Astrocyte of the cerebellum (primary cell): ENCODE measurements at regions not wholly inside any gene's neighbourhood (a gene's known extent, or its start where the extent isn't known, plus 50 kb on each side); places are given as distances from the start of the nearest gene placed in this dataset.

Experiments
- DNase-seq: peaks from one replicate; pipeline ENCODE4 v3.0.0-alpha.2; 2011; ENCODE audit warnings: low read depth
- H3K4me3 ChIP-seq: 2 replicates; pipeline ENCODE4 v1.5.1; 2011; ENCODE audit warnings: mild to moderate bottlenecking, low read depth, low read length, moderate library complexity
- CTCF ChIP-seq: IDR thresholded peaks from 2 replicates; pipeline ENCODE4 v1.5.1; 2012; ENCODE audit warnings: low read length, low read depth, moderate library complexity, mild to moderate bottlenecking; ENCODE audit errors: missing control alignments
- in situ Hi-C: cut with HindIII; loops from 2 replicates; pipeline ENCODE4 v1.10.0; 2017; ENCODE audit warnings: low sequenced_read_pairs

GRCh38 chr17:30590081-30590733, 113.0 kb downstream of the GOSR1 start:
- in situ Hi-C loops: no loop called here
- DNase-seq: no peak
- no peak for TF ChIP-seq CTCF
- no peak overlapping the region for H3K4me3 ChIP-seq

- in situ Hi-C loops: no loop called here
- no peak for DNase-seq
- no peak for TF ChIP-seq CTCF
- no peak overlapping the region for H3K4me3 ChIP-seq
Measured at GRCh38 chr17:30589431-30589830, 112.2 kb downstream of the GOSR1 start.

- TF ChIP-seq CTCF: no peak
- no peak for DNase-seq
- in situ Hi-C loops: no loop called here
- H3K4me3 ChIP-seq: no peak overlapping the region
Measured at GRCh38 chr17:30588798-30589247, 111.6 kb downstream of the GOSR1 start.

- DNase-seq: no peak
- in situ Hi-C loops: no loop called here
- no peak for TF ChIP-seq CTCF
- no peak overlapping the region for H3K4me3 ChIP-seq
Measured at GRCh38 chr17:30586818-30587595, 109.8 kb downstream of the GOSR1 start.

GRCh38 chr17:30584810-30585209, 107.6 kb downstream of the GOSR1 start:
- in situ Hi-C loops: no loop called here
- no peak for DNase-seq
- no peak for TF ChIP-seq CTCF
- H3K4me3 ChIP-seq: no peak overlapping the region

GRCh38 chr17:30580916-30581315, 103.7 kb downstream of the GOSR1 start:
- no peak for DNase-seq
- no peak for TF ChIP-seq CTCF
- in situ Hi-C loops: no loop called here

More at GRCh38 chr17:30580916-30581315, 103.7 kb downstream of the GOSR1 start:
- H3K4me3 ChIP-seq: no peak overlapping the region
